ENCODE measurements at regions not wholly inside any gene's neighbourhood (a gene's known extent, or its start where the extent isn't known, plus 50 kb on each side); places are given as distances from the start of the nearest gene placed in this dataset.

- TF ChIP-seq POLR2AphosphoS5 (IDR thresholded peaks at IDR 0.05) (no peak), EP300 (IDR thresholded peaks at IDR 0.05; ENCODE audit: low read depth) (no peak), POLR2A (IDR thresholded peaks at IDR 0.05) (no peak)
- TF ChIP-seq, protein P1, sequence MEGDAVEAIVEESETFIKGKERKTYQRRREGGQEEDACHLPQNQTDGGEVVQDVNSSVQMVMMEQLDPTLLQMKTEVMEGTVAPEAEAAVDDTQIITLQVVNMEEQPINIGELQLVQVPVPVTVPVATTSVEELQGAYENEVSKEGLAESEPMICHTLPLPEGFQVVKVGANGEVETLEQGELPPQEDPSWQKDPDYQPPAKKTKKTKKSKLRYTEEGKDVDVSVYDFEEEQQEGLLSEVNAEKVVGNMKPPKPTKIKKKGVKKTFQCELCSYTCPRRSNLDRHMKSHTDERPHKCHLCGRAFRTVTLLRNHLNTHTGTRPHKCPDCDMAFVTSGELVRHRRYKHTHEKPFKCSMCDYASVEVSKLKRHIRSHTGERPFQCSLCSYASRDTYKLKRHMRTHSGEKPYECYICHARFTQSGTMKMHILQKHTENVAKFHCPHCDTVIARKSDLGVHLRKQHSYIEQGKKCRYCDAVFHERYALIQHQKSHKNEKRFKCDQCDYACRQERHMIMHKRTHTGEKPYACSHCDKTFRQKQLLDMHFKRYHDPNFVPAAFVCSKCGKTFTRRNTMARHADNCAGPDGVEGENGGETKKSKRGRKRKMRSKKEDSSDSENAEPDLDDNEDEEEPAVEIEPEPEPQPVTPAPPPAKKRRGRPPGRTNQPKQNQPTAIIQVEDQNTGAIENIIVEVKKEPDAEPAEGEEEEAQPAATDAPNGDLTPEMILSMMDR (IDR thresholded peaks at IDR 0.05) = no peak
- 75% methylated on average over 1 of the region's 5 CpGs; no CpG with 5 or more reads in 1 of the 2 donors for WGBS, 2 donors (ENCODE audit: low coverage in 1 of 2)
- intact Hi-C loops (cut with DNase I; ENCODE audit: low total_unique reads) (no loop called here), in situ Hi-C loops (cut with MboI; ENCODE audit: low pct_ligation_motif_present in 1 of 4, low pct_unique_long_range_greater_than_20kb in 1 of 4, low sequenced_read_pairs in 3 of 4) (no loop called here)
- H3K4me1 ChIP-seq = no peaks in the 10 kb centered on the region
- H3K27ac ChIP-seq = no peak overlapping the region
- H3K9me3 ChIP-seq = no peaks in the 10 kb centered on the region
- DNase-seq = no peak
- H3K36me3 ChIP-seq = no peaks in the 10 kb centered on the region
- H3K27me3 ChIP-seq = peaks cover 4% of the 10 kb centered on the region
- H3K4me3 ChIP-seq = no peak overlapping the region
Measured at GRCh38 chr3:127385540-127385870, 97.7 kb upstream of the PRR20G start.

- no peak for TF ChIP-seq EP300 (IDR thresholded peaks at IDR 0.05; ENCODE audit: low read depth)
- TF ChIP-seq POLR2AphosphoS5 (IDR thresholded peaks at IDR 0.05) = no peak
- Histone ChIP-seq H3K9me3 (no peaks in the 10 kb centered on the region), H3K4me1 (no peaks in the 10 kb centered on the region), H3K27me3 (peaks cover 4% of the 10 kb centered on the region), H3K36me3 (no peaks in the 10 kb centered on the region), H3K4me3 (no peak overlapping the region), H3K27ac (no peak overlapping the region)
- DNase-seq = no peak
- 43 to 70% methylated on average over 1 to 18 of the region's 18 CpGs for WGBS, 2 donors (ENCODE audit: low coverage in 1 of 2)
- intact Hi-C loops (cut with DNase I; ENCODE audit: low total_unique reads) (no loop called here), in situ Hi-C loops (cut with MboI; ENCODE audit: low pct_ligation_motif_present in 1 of 4, low pct_unique_long_range_greater_than_20kb in 1 of 4, low sequenced_read_pairs in 3 of 4) (no loop called here)
Measured at GRCh38 chr3:127384717-127385539, 97.1 kb upstream of the PRR20G start.

DNA sequence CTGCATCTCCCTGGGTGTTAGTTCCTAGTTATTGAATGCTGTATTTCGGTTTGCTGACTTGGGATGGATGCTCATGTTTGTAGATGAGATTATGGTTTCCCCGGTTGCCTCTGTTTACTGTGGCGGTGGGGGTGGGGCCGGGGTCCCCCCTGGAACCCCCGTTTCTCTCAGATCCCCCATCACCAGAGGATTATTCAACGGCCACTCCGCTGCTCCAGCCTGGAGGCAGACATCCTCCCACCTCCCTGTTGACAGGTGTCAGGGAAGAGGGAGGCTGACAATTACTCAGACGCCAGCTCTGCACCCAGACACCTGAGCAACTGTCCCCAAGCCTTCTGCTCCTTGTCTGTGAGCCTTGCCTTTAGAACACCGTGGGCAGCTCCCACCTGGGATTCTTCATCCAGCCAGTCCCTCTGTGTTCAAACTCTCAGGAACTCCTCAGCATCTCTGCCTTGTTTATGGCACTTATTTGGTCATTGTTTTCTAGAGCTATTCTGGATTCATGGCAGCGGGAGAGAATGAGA lies 95.9 kb upstream of the PRR20G start:
- intact Hi-C loops (cut with DNase I; ENCODE audit: low total_unique reads) = no loop called here

DNA sequence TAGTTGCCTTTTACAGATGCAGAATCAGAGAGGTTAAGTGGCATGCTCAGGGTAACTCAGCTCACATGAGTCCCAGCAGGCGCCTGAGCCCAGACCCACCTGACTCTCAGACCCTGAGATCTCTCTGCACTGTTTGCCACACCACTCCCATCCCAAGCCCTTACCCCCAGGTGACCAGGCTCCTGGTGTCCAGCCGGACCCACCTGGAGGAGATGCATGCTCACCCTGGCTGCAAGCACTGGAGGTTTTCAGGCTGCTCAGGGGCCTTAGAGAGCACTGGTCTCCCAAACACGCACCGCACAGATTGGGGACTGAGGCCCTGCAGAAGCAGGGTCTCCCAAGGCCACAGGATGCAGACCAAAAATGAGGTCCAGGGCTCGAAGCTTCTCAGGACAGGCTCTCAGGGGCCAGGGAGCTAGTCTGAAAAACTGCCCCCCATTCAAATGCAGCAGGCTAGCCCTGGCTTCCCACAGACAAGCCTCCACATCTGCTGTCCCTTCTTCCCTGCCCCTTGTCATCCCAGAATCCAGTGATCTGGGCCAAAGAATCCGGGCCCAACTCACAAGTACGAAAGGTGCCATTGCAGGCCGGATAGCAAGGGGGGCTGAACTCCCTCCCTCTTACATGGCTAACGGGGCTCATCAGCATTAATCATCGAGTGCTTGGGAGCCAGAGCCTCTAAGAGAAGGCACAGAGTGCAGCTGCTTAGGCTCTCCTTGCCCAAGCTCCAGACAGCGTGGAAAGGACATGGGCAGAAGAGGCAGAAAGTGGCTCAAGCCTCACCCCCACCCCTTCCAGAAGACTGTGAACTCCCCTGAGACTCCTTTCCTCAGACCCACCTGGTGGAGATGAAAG lies 90.2 kb upstream of the PRR20G start:
- H3K9me3 ChIP-seq = no peaks in the 10 kb centered on the region
- in situ Hi-C loops (cut with MboI; ENCODE audit: low pct_ligation_motif_present in 1 of 4, low pct_unique_long_range_greater_than_20kb in 1 of 4, low sequenced_read_pairs in 3 of 4) (no loop called here), intact Hi-C loops (cut with DNase I; ENCODE audit: low total_unique reads) (no loop called here)
- no peak for TF ChIP-seq POLR2AphosphoS5 (IDR thresholded peaks at IDR 0.05)
- TF ChIP-seq, protein P1 (IDR thresholded peaks at IDR 0.05) = no peak
- TF ChIP-seq EP300 (IDR thresholded peaks at IDR 0.05; ENCODE audit: low read depth) = no peak
- no peak for TF ChIP-seq POLR2A (IDR thresholded peaks at IDR 0.05)
- no peaks in the 10 kb centered on the region for H3K36me3 ChIP-seq
- H3K27ac ChIP-seq = no peak overlapping the region
- H3K27me3 ChIP-seq = no peaks in the 10 kb centered on the region
- H3K4me1 ChIP-seq = no peaks in the 10 kb centered on the region
- no peak for DNase-seq
- 84 to 100% methylated on average over 1 to 10 of the region's 11 CpGs for WGBS, 2 donors (ENCODE audit: low coverage in 1 of 2)
- no peak overlapping the region for H3K4me3 ChIP-seq

More for the DNA sequence above, 95.9 kb upstream of the PRR20G start:
- Histone ChIP-seq H3K4me3 (no peak overlapping the region), H3K9me3 (no peaks in the 10 kb centered on the region), H3K4me1 (no peaks in the 10 kb centered on the region), H3K36me3 (no peaks in the 10 kb centered on the region), H3K27ac (no peak overlapping the region), H3K27me3 (no peaks in the 10 kb centered on the region)
- WGBS, 2 donors (ENCODE audit: low coverage in 1 of 2) = 58 to 71% methylated on average over 6 to 10 of the region's 10 CpGs
- no peak for DNase-seq
- TF ChIP-seq POLR2A (IDR thresholded peaks at IDR 0.05) (no peak), POLR2AphosphoS5 (IDR thresholded peaks at IDR 0.05) (no peak), EP300 (IDR thresholded peaks at IDR 0.05; ENCODE audit: low read depth) (no peak)
- TF ChIP-seq, protein P1 (IDR thresholded peaks at IDR 0.05) = no peak
- in situ Hi-C loops (cut with MboI; ENCODE audit: low pct_ligation_motif_present in 1 of 4, low pct_unique_long_range_greater_than_20kb in 1 of 4, low sequenced_read_pairs in 3 of 4) = no loop called here
